K562 (cell line): ENCODE measurements at regions not wholly inside any gene's neighbourhood (a gene's known extent, or its start where the extent isn't known, plus 50 kb on each side); places are given as distances from the start of the nearest gene placed in this dataset.

ENCODE experiments used
- ATAC-seq: fragments of 200-7000 bp; cut with Tn5 transposase; 3 replicates; pipeline ENCODE4 v1.9.1; 2020; ENCODE audit warnings: moderate library complexity
- BruUV-seq: library from RNA; stranded (reverse); fragments of 400-500 nt; replicated peaks from 2 replicates; lab custom pipeline; 2021; lab: Mats Ljungman, UMichigan
- CTCF ChIA-PET: fragments of 300-600 bp; formaldehyde crosslinking; extraction: SDS; loops from one replicate; lab custom pipeline; 2021; ENCODE audit warnings: low intra/inter-chr PET ratio; lab: Yijun Ruan, JAX
- POLR2A ChIA-PET: fragments of 300-600, 350-650 bp; sonication (Branson Sonifier 250); formaldehyde crosslinking; extraction: SDS; loops from one replicate; lab custom pipeline; 2021; ENCODE audit warnings: antibody characterized with exemption, inconsistent platforms; lab: Yijun Ruan, JAX
- DNase-seq, 4 experiments: peaks; one replicate each; pipeline versions ENCODE4 v3.0.0 to v3.0.0-alpha.2; 2011 to 2018; ENCODE audit warnings: low spot score in 3 of 4, mixed read lengths in 3 of 4; ENCODE audit errors: extremely low read depth in 1 of 4
- FAIRE-seq: peaks from 2 replicates; lab custom pipeline; 2011; peaks lifted over from hg19 to GRCh38; lab: Jason Lieb, UNC
- H2AFZ ChIP-seq: 2 replicates; pipeline ENCODE4 v1.6.0; 2011; ENCODE audit warnings: low read depth, low read length, control low read depth, inconsistent platforms
- H3K27ac ChIP-seq: fragments of 200-600 bp; 3 replicates; pipeline ENCODE4 v1.8.0; 2011; ENCODE audit warnings: low read depth, mild to moderate bottlenecking, control low read depth, inconsistent platforms, low read length, moderate library complexity, mixed read lengths; ENCODE audit errors: extremely low read depth
- H3K27me3 ChIP-seq, 2 experiments: fragments of 300-600 bp in 1 of 2; 2 replicates in 1 of 2; 3 replicates in 1 of 2; pipeline versions ENCODE4 v1.6.0 to v1.8.0; 2011; ENCODE audit warnings: inconsistent platforms in 2 of 2, low read length in 2 of 2, mild to moderate bottlenecking in 1 of 2, mixed read lengths in 1 of 2, moderate library complexity in 1 of 2; ENCODE audit not compliant: control insufficient read depth in 2 of 2, insufficient read depth in 2 of 2
- H3K36me3 ChIP-seq: fragments of 300-600 bp; 3 replicates; pipeline ENCODE4 v1.8.0; 2011; ENCODE audit warnings: mild to moderate bottlenecking, low read length, inconsistent platforms; ENCODE audit not compliant: control insufficient read depth, insufficient read depth
- H3K4me1 ChIP-seq, 2 experiments: fragments of 200-600 bp in 1 of 2; replicated peaks in 1 of 2; 2 replicates in 1 of 2; 3 replicates in 1 of 2; pipeline versions ENCODE4 v1.5.1 to v1.8.0; 2011; ENCODE audit warnings: inconsistent platforms in 2 of 2, low read length in 2 of 2, mild to moderate bottlenecking in 1 of 2, mixed read lengths in 1 of 2, moderate library complexity in 1 of 2; ENCODE audit not compliant: control insufficient read depth in 2 of 2, insufficient read depth in 2 of 2
- H3K4me2 ChIP-seq: 2 replicates; pipeline ENCODE4 v1.6.1; 2011; ENCODE audit warnings: low read length, control low read depth, inconsistent platforms, mixed read lengths; ENCODE audit not compliant: insufficient read depth
- H3K4me3 ChIP-seq: fragments of 200-600 bp; sonication (generic), shearing (Covaris generic); 2 replicates; pipeline ENCODE4 v1.5.1; 2016; ENCODE audit warnings: control low read depth, inconsistent platforms
- H3K79me2 ChIP-seq: fragments of 200-600 bp; 3 replicates; pipeline ENCODE4 v1.8.0; 2011; ENCODE audit warnings: low read length, inconsistent platforms; ENCODE audit not compliant: control insufficient read depth, insufficient read depth
- H3K9ac ChIP-seq, 2 experiments: 2 replicates each; pipeline versions ENCODE4 v1.6.0 to v1.6.1; 2011; ENCODE audit warnings: low read depth in 2 of 2, low read length in 2 of 2, control low read depth in 1 of 2, inconsistent platforms in 1 of 2, mild to moderate bottlenecking in 1 of 2, mixed read lengths in 1 of 2; ENCODE audit not compliant: insufficient read depth in 1 of 2
- H3K9me1 ChIP-seq: one replicate; pipeline ENCODE4 v1.6.0; 2011; ENCODE audit warnings: inconsistent platforms, mild to moderate bottlenecking, low read length, moderate library complexity; ENCODE audit not compliant: control insufficient read depth, insufficient read depth
- H3K9me3 ChIP-seq: replicated peaks from 2 replicates; pipeline ENCODE4 v1.5.1; 2011; ENCODE audit warnings: low read depth, low read length, inconsistent platforms; ENCODE audit not compliant: control insufficient read depth, insufficient read depth
- H4K20me1 ChIP-seq: replicated peaks from 2 replicates; pipeline ENCODE4 v1.6.1; 2011; ENCODE audit warnings: low read length, inconsistent platforms, mixed read lengths; ENCODE audit not compliant: control insufficient read depth, insufficient read depth
- BDP1 ChIP-seq: IDR thresholded peaks from 3 replicates; pipeline ENCODE4 v1.6.1; 2011; ENCODE audit not compliant: insufficient read length, insufficient read depth
- BRD4 ChIP-seq: fragments of 200-600 bp; sonication (generic); IDR thresholded peaks from 2 replicates; pipeline ENCODE4 v1.6.1; 2017; ENCODE audit warnings: inconsistent platforms
- CREM ChIP-seq: IDR thresholded peaks from 2 replicates; pipeline ENCODE4 v1.6.1; 2014; ENCODE audit warnings: antibody characterized with exemption, low read depth
- DACH1 ChIP-seq: fragments of 450-650 bp; IDR thresholded peaks from 2 replicates; pipeline ENCODE4 v1.6.1; 2018; ENCODE audit not compliant: partially characterized antibody
- KDM5B ChIP-seq: fragments of 200-600 bp; sonication (generic); IDR thresholded peaks from 2 replicates; pipeline ENCODE4 v1.6.1; 2012; ENCODE audit warnings: low read depth, mild to moderate bottlenecking, moderate library complexity, low read length, control low read depth, inconsistent platforms; ENCODE audit not compliant: insufficient replicate concordance
- NR2F6 ChIP-seq: fragments of 450-650 bp; formaldehyde crosslinking; IDR thresholded peaks from 2 replicates; pipeline ENCODE4 v1.4.0; 2020; ENCODE audit warnings: mild to moderate bottlenecking
- POLR2AphosphoS2 ChIP-seq: IDR thresholded peaks from 2 replicates; pipeline ENCODE4 v1.6.1; 2012; ENCODE audit warnings: low read length, improper control_type of control experiment
- RBM39 ChIP-seq: fragments of 200-400 bp; formaldehyde crosslinking; optimal IDR thresholded peaks from 2 replicates; pipeline ENCODE3; 2018; ENCODE audit warnings: low read depth, low read length
- SRSF3 ChIP-seq: fragments of 200-400 bp; formaldehyde crosslinking; IDR thresholded peaks from 2 replicates; pipeline ENCODE4 v1.6.1; 2016; ENCODE audit warnings: mild to moderate bottlenecking, low read length, moderate library complexity; ENCODE audit not compliant: insufficient read depth
- ZNF354B ChIP-seq: fragments of 250-450 bp; sonication (Bioruptor Pico); IDR thresholded peaks from 2 replicates; pipeline ENCODE4 v1.4.0; 2020
- ZNF699 ChIP-seq: fragments of 250-450 bp; sonication (Bioruptor Pico); IDR thresholded peaks from 2 replicates; pipeline ENCODE4 v1.8.0; 2021; ENCODE audit warnings: mild to moderate bottlenecking, moderate library complexity; ENCODE audit not compliant: insufficient replicate concordance
- WGBS: fragments of 100-300 bp; shearing (Covaris generic); methylation state at CpG from one replicate; pipeline ENCODE4 v1.1.6; 2016; ENCODE audit warnings: low coverage, mixed read lengths; ENCODE audit not compliant: insufficient coverage; ENCODE audit errors: missing lambda C conversion rate; 5-methylcytosine and 5-hydroxymethylcytosine counted together
- in situ Hi-C: fragments of 300-500 bp; cut with MboI; formaldehyde crosslinking; loops from 4 replicates; pipeline ENCODE4 v1.15.0; 2018; ENCODE audit warnings: inconsistent platforms, mixed read lengths
- intact Hi-C: fragments of 100-400 bp; cut with micrococcal nuclease; formaldehyde crosslinking; loops from 2 replicates; pipeline ENCODE4 v1.14.2; 2022

- intact Hi-C loops (no loop called here), in situ Hi-C loops (no loop called here)
- Histone ChIP-seq H3K9me1 (no peaks in the 10 kb centered on the region), H3K36me3 (no peaks in the 10 kb centered on the region), H3K4me3 (no peak overlapping the region), H3K27ac (no peak overlapping the region), H2AFZ (no peak overlapping the region), H3K4me1 (no peaks in the 10 kb centered on the region), H3K27me3 (peaks cover 0 to 14% of the 10 kb centered on the region in 2 experiments; a peak in 2 of 5 replicates), H3K9me3 (no peaks in the 10 kb centered on the region), H3K9ac (no peak overlapping the region), H3K4me2 (no peak overlapping the region), H3K79me2 (no peaks in the 10 kb centered on the region), H4K20me1 (no peaks in the 10 kb centered on the region)
- ATAC-seq (no peak), FAIRE-seq (no peak), DNase-seq (no peak)
- WGBS, result 0% methylated on average over 4 of the region's 6 CpGs
- TF ChIP-seq ZNF699 (CRISPR knock-in tag) (no peak), BRD4 (no peak), RBM39 (no peak), ZNF354B (CRISPR knock-in tag) (no peak), BDP1 (no peak), CREM (no peak), DACH1 (no peak), NR2F6 (CRISPR knock-in tag) (no peak), KDM5B (no peak), SRSF3 (no peak), POLR2AphosphoS2 (no peak)
- no TSS peak for BruUV-seq
- POLR2A ChIA-PET, result interaction anchor here (0.7 kb wide), 1 partner anchor 47 kb away, joined by 6 read pairs; no protein-coding TSS in a partner anchor
- CTCF ChIA-PET, result no interaction called here
Measured at GRCh38 chr10:117925369-117925768, 121.4 kb downstream of the RAB11FIP2 start.
